Ishikawa (cell line): ENCODE measurements at regions not wholly inside any gene's neighbourhood (a gene's known extent, or its start where the extent isn't known, plus 50 kb on each side); places are given as distances from the start of the nearest gene placed in this dataset.

ENCODE experiments used
- CEBPB ChIP-seq: IDR thresholded peaks from 2 replicates; pipeline ENCODE4 v1.6.1; 2012
- EP300 ChIP-seq: IDR thresholded peaks from 2 replicates; pipeline ENCODE4 v1.6.1; 2012; ENCODE audit warnings: borderline replicate concordance
- REST ChIP-seq: IDR thresholded peaks from 2 replicates; pipeline ENCODE4 v1.6.1; 2012; ENCODE audit warnings: low read depth, mild to moderate bottlenecking
- TEAD4 ChIP-seq: IDR thresholded peaks from 2 replicates; pipeline ENCODE4 v1.6.1; 2012
- YY1 ChIP-seq: IDR thresholded peaks from 2 replicates; pipeline ENCODE4 v1.6.1; 2012; ENCODE audit warnings: low read depth
- ZBTB7A ChIP-seq: IDR thresholded peaks from 2 replicates; pipeline ENCODE4 v1.6.1; 2012; ENCODE audit warnings: low read depth

- TF ChIP-seq EP300 = no peak
- no peak for TF ChIP-seq ZBTB7A
- no peak for TF ChIP-seq CEBPB
- TF ChIP-seq TEAD4 = no peak
- no peak for TF ChIP-seq YY1
- TF ChIP-seq REST = no peak
Observed at GRCh38 chr3:96466441-96466840, 348.0 kb upstream of the EPHA6 start.
